HG02840 (cell line): ENCODE measurements at regions not wholly inside any gene's neighbourhood (a gene's known extent, or its start where the extent isn't known, plus 50 kb on each side); places are given as distances from the start of the nearest gene placed in this dataset.

Source experiments
- ATAC-seq: cut with Tn5 transposase; IDR thresholded peaks from one replicate; pipeline ENCODE4 v1.9.1; 2021; ENCODE audit warnings: mild to moderate bottlenecking, moderate library complexity, moderate number of reproducible peaks; ENCODE audit not compliant: unreplicated experiment, low FRiP score

DNA sequence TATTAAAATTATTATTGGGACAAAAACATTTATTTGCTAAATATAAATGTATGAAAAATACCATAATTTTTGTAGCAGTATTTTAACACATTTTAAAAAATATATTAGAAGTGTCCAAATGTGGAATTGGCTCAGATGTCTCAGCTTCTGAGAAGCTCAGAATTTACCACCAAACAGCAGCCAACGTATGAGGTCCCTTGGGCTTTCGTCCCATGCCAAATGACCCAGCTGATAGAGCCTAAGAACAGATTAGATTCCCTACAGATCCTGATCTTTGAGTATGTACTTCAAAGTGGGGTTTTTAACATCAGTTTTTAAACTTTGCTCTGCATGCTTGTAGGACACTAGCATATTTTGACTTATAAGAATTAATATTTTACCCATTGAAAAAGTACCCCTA, 77.3 kb upstream of the RPS23 start:
- ATAC-seq: no peak

GRCh38 chr5:82355053-82355452, 76.9 kb upstream of the RPS23 start:
- ATAC-seq: no peak

- no peak for ATAC-seq
Measured at GRCh38 chr5:82354543-82354942, 76.4 kb upstream of the RPS23 start.

GRCh38 chr5:82353522-82353921, 75.4 kb upstream of the RPS23 start:
- no peak for ATAC-seq

- ATAC-seq: no peak
Measured at GRCh38 chr5:82352146-82352791, 74.1 kb upstream of the RPS23 start.

GRCh38 chr5:82351754-82352145, 73.6 kb upstream of the RPS23 start:
- peak; percentile 71 for ATAC-seq

- ATAC-seq: no peak
Measured at GRCh38 chr5:82351297-82351696, 73.1 kb upstream of the RPS23 start.

- ATAC-seq: no peak
Measured at GRCh38 chr5:82349652-82350051, 71.5 kb upstream of the RPS23 start.

DNA sequence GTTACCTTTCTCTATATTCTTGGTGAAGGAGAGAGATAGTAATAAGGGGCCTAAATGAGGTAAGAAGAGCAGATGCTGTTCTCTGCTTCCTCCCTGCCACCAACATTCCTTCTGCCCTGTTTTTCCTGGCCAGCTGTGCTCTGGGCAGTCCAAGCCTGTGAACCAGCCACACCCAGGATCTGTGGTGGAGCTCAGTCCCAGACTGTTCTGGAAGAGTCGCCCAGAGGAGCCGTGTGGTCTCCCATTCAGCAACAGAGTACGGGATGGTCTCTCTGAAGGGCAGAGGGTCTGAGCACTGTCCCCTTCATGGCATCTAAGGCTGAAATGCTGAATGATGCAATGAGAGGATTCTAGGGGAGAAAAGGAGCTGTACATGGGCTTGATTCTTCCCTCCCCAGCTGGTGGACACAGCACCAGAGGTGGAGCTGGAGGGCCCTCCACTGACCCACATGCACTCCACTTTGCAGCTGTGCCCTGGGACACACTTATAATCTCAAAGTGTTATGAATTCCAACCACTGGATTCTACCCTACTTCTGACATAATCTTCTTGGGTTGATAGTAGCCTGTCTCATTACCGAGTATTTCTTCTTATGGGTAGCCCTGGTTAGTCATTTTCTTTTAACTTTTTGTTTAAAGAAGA, 70.8 kb upstream of the RPS23 start:
- no peak for ATAC-seq

DNA sequence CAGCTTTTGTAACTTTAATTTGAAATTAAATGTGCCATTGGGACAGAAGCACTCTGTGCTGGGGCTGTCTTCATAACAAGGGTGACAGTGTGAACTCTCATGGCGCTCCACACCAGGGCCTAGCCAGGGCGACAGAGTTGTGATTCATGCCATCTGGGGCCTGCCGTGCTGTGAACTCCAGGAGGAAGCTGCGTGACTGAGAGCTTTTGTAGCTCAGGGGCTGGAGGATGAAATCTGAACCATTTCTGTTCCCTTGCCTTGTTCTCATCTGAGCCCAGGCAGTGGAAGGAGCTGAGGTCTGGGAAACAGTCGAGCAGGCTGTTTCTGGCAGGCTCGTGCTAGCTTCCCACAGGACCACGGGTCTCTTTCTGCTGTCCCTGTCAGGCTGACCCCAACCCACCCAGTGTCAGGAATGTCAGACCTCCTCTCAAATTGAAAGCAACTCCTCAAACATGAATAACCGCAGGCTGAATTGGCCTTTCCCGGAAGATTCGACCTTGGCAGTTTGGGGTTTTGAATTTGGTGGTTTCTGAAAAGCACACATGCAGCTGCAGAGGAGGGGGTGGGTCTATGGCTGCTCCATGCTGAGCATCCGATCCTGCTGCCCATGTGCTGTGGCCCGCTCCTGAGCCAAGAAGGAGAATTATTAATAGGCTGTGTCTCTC, 69.2 kb upstream of the RPS23 start:
- ATAC-seq: no peak

DNA sequence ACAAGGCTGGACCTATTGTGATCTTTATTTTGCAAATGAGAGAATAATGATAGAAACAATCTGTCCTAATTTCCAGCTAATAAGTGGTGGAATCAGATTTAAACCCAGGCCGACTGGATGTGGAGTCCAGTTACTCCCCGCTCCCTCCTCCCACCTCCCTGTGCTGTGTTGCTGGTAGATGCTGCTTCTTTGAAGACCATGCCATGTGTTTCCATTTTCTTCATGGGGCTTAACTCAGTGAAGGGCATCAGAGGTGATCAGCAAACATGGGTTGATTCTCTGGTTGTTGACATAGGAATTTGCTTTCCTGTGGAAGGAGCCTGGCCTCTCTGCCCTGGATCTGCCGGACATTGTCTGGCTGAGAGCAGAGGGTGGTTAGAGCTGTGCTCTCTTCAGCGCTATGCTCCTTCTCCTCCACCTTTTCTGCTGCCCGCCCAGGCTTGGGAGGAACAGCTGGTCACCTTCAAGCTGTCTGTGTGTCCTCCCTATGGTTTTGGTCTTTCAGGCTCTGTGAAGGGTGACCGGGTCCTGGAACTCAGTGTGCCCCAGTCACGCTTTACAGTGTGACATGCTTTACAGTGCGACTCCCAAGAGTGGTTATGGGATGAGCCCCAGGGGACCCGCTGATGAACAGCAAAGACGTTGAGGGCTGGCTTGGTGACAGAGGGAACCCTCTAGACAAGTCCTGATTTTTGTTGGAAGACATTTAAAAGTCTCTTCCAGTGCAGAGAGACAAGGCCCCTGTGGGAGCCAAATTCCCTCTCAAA, 68.4 kb upstream of the RPS23 start:
- ATAC-seq: no peak

DNA sequence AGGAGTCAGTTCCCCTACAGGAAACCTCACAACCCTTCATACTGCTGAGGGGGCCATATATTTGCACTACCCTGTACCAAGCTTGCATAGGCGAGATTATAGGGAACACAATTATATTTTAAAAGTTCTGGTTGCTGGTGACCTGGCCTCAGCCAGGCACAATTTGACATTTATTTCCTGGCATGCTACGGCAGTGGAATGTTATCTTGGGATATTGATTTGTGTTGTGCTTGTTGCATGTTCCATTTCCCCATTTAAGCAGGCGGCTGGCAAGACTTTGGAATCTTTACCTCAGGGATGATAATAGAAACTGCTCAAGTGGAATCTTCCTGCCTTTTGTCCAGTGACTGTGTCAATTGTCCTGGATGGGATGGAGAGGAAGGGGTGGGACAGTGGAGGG, 67.0 kb upstream of the RPS23 start:
- no peak for ATAC-seq

GRCh38 chr5:82341325-82341724, 63.2 kb upstream of the RPS23 start:
- no peak for ATAC-seq

- no peak for ATAC-seq
Measured at GRCh38 chr5:82340799-82341198, 62.6 kb upstream of the RPS23 start.

GRCh38 chr5:82339792-82340191, 61.6 kb upstream of the RPS23 start:
- ATAC-seq: no peak

GRCh38 chr5:82338771-82339373, 60.7 kb upstream of the RPS23 start:
- no peak for ATAC-seq

- ATAC-seq: no peak
Measured at GRCh38 chr5:82336959-82337351, 58.8 kb upstream of the RPS23 start.

- no peak for ATAC-seq
Measured at GRCh38 chr5:82336226-82336958, 58.2 kb upstream of the RPS23 start.

GRCh38 chr5:82335806-82336205, 57.7 kb upstream of the RPS23 start:
- ATAC-seq: no peak

- ATAC-seq: no peak
Measured at GRCh38 chr5:82334856-82335255, 56.7 kb upstream of the RPS23 start.
